ENCODE measurements at regions not wholly inside any gene's neighbourhood (a gene's known extent, or its start where the extent isn't known, plus 50 kb on each side); places are given as distances from the start of the nearest gene placed in this dataset.

GRCh38 chr2:226508683-226509082 lies 290.9 kb downstream of the IRS1 start:
- no peaks in the 10 kb centered on the region for H3K27me3 Mint-ChIP-seq
- DNase-seq (no peak), ATAC-seq (replicated peaks) (no peak)
- no peak overlapping the region for H3K4me3 Mint-ChIP-seq
- no peaks in the 10 kb centered on the region for H3K4me1 Mint-ChIP-seq (ENCODE audit: low read depth in 2 of 2)
- H3K9me3 Mint-ChIP-seq, result no peaks in the 10 kb centered on the region
- H3K36me3 Mint-ChIP-seq (ENCODE audit: insufficient read depth), result no peaks in the 10 kb centered on the region
- H3K27ac Mint-ChIP-seq, result no peak overlapping the region

DNA sequence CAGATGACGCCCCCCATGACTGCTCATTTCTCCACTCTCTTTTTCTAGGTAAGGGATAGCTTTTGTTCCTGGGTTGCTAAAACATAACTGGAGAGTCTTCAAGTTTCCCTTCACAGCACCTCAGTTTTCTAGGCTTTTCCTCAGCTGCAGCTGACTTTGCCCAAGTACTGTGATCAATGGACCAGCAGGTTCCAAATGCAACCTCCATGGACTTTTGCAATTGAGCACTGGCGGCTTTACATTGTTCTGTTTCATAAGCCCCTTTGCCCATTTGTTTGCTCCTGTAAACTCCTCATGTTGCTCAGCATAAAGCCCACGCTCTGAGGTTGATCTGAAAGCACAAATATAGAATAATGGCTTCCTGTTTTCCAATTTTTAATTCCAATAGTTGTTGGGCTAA lies 291.6 kb downstream of the IRS1 start:
- ATAC-seq (replicated peaks) (no peak), DNase-seq (no peak)
- H3K27ac Mint-ChIP-seq, result no peak overlapping the region
- H3K9me3 Mint-ChIP-seq, result no peaks in the 10 kb centered on the region
- no peaks in the 10 kb centered on the region for H3K36me3 Mint-ChIP-seq (ENCODE audit: insufficient read depth)
- H3K27me3 Mint-ChIP-seq, result no peaks in the 10 kb centered on the region
- no peak overlapping the region for H3K4me3 Mint-ChIP-seq
- no peaks in the 10 kb centered on the region for H3K4me1 Mint-ChIP-seq (ENCODE audit: low read depth in 2 of 2)

DNA sequence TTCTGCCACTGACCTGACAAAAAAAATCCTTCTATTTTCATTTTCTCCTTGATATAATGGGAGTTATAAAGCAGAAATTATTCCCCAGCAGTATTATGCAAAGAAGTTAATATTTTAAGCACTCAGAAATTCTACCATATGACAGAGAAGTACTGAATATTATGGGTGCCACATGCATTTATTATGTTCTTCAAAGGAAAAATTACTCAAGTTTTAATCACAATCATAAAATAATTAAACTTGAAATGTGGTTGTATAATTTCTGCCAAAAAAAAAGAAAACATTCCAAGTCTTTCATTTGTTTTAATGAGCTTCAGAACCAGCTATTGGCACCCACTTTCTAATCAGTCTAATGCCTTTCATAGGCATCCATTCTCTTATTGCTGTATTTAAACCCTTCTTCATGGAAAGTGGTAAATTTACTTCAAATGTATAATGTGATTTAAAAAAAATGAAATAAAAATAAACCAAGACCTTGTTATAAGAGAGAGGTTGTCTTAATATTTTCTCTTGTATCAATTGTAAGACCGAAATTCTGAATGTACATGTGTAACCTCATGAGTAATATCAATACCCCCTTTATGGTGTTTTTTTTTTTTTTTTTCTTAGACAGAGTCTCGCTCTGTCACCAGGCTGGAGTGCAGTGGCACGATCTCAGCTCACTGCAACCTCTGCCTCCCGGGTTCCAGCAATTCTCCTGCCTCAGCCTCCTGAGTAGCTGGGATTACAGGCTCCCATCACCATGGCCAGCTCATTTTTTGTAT lies 302.3 kb downstream of the IRS1 start:
- Mint-ChIP-seq H3K4me3 (no peak overlapping the region), H3K4me1 (ENCODE audit: low read depth in 2 of 2) (no peaks in the 10 kb centered on the region), H3K36me3 (ENCODE audit: insufficient read depth) (no peaks in the 10 kb centered on the region), H3K9me3 (no peaks in the 10 kb centered on the region), H3K27me3 (peaks cover 11 to 23% of the 10 kb centered on the region in 2 donors), H3K27ac (no peak overlapping the region)
- ATAC-seq (replicated peaks) (no peak), DNase-seq (no peak)

- Mint-ChIP-seq H3K9me3 (no peaks in the 10 kb centered on the region), H3K4me1 (ENCODE audit: low read depth in 2 of 2) (no peaks in the 10 kb centered on the region), H3K36me3 (ENCODE audit: insufficient read depth) (no peaks in the 10 kb centered on the region), H3K27ac (no peak overlapping the region), H3K27me3 (peaks cover 11 to 23% of the 10 kb centered on the region in 2 donors), H3K4me3 (no peak overlapping the region)
- DNase-seq (no peak), ATAC-seq (replicated peaks) (no peak)
Measured at GRCh38 chr2:226496273-226496550, 303.4 kb downstream of the IRS1 start.

DNA sequence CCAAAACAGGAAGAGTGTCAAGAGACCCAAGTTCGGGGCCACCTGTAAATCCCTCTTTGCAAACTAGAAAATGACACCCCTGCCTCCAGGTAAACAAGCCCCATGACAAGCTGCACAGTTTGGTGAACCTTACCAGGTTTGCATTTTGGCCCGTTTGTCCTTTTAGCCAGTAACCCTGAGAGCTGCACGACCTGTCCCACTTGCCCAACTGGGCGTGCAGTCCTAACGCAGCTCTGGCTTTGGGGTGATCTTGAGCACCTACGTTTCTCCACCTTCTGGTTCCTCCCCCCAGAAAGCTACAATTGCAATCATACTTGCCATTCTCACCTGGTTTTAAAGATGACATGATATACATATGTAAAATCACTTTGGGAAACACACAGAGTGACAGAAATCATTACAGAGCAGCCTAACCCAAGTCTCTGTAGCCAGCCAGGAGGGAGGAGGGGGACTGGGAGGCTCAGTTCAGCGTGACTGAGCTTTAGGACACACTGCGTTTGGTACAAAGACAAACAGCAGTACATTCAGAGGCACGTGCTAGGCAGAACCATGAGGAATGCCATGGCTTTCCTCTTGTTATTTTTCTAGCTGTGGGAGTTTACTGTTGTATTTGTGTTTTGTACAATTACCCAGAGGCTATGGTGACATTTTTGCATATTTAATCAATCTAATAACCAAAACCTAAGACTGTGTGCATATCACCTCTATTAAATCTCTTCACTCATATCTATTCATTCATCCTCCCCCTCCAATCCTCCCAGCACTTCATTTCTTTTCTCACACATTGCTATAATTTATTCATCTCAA lies 304.0 kb downstream of the IRS1 start:
- Mint-ChIP-seq H3K27ac (no peak overlapping the region), H3K36me3 (ENCODE audit: insufficient read depth) (no peaks in the 10 kb centered on the region), H3K9me3 (no peaks in the 10 kb centered on the region), H3K4me3 (no peak overlapping the region), H3K4me1 (ENCODE audit: low read depth in 2 of 2) (no peaks in the 10 kb centered on the region), H3K27me3 (peaks cover 11 to 21% of the 10 kb centered on the region in 2 donors)
- DNase-seq, result no peak
- no peak for ATAC-seq (replicated peaks)

DNA sequence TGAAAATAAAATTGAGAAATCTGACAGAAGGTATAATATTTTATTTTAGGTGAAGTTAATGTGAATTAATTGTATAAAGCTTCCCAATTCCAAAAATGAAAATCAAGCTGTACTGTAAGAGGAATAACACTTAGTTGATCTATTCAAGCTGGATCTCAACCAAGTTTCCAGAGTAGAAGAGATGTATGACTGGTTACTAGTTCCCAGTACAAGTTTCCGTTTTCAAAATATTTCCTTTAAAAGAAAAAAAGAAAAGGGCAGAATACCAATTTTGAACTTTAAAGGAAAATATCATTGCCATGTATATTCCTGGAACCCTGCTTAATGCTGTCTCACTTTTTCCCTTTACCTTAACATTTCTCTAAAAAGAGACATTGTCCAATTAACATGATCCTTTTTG lies 308.5 kb downstream of the IRS1 start:
- ATAC-seq (replicated peaks), result no peak
- no peak overlapping the region for H3K27ac Mint-ChIP-seq
- H3K27me3 Mint-ChIP-seq, result peaks cover 0 to 16% of the 10 kb centered on the region in 2 donors
- no peaks in the 10 kb centered on the region for H3K36me3 Mint-ChIP-seq (ENCODE audit: insufficient read depth)
- no peak for DNase-seq
- no peak overlapping the region for H3K4me3 Mint-ChIP-seq
- peaks cover 0 to 3% of the 10 kb centered on the region in 2 donors for H3K4me1 Mint-ChIP-seq (ENCODE audit: low read depth in 2 of 2)
- no peaks in the 10 kb centered on the region for H3K9me3 Mint-ChIP-seq

DNA sequence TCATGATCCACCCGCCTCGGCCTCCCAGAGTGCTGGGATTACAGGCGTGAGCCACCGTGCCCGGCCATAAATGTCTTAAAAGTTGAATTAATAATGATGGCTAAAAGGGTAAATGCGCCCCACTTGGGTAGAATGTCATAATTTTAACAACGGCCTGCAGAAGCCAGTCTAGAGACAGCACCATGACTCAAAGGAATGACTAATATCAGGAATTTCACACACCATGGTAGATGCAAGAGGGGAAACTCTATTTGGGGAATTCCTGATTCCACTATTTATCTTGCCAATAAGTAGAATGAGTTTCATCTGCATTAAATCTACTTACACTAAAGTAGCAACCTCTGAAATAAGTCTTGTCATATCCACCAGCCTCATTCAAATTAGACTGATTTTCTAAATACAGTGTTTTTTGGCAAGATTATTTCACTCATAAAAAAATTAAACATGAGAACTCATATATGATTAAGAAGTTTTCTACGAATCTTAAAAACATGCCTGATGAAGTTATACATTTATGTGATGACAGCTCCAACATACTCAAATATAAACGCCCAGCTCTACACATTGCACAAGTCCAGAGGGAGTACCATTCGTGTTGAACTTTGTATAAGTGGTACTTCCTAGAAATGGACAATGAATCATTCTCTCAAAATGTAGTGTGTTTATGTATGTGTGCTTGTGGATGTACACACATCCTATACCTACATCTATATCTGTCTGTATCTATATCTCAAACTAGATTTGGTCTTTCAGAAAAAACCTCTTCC lies 309.7 kb downstream of the IRS1 start:
- ATAC-seq (replicated peaks), result no peak
- Mint-ChIP-seq H3K27ac (no peak overlapping the region), H3K9me3 (no peaks in the 10 kb centered on the region)

GRCh38 chr2:226488034-226488433 lies 311.6 kb downstream of the IRS1 start:
- H3K27me3 Mint-ChIP-seq, result peaks cover 10 to 37% of the 10 kb centered on the region in 2 donors
- H3K4me1 Mint-ChIP-seq (ENCODE audit: low read depth in 2 of 2), result peaks cover 0 to 3% of the 10 kb centered on the region in 2 donors
- no peak overlapping the region for H3K4me3 Mint-ChIP-seq
- H3K36me3 Mint-ChIP-seq (ENCODE audit: insufficient read depth), result no peaks in the 10 kb centered on the region
- no peak for ATAC-seq (replicated peaks)
- H3K27ac Mint-ChIP-seq, result no peak overlapping the region
- H3K9me3 Mint-ChIP-seq, result no peaks in the 10 kb centered on the region
- DNase-seq, result no peak

More for the DNA sequence above, 309.7 kb downstream of the IRS1 start:
- Mint-ChIP-seq H3K36me3 (ENCODE audit: insufficient read depth) (no peaks in the 10 kb centered on the region), H3K4me3 (no peak overlapping the region), H3K27me3 (peaks cover 0 to 17% of the 10 kb centered on the region in 2 donors), H3K4me1 (ENCODE audit: low read depth in 2 of 2) (peaks cover 0 to 3% of the 10 kb centered on the region in 2 donors)
- no peak for DNase-seq

GRCh38 chr2:226487573-226487972 lies 312.0 kb downstream of the IRS1 start:
- ATAC-seq (replicated peaks), result no peak
- no peaks in the 10 kb centered on the region for H3K9me3 Mint-ChIP-seq
- peaks cover 10 to 38% of the 10 kb centered on the region in 2 donors for H3K27me3 Mint-ChIP-seq
- no peak for DNase-seq
- H3K36me3 Mint-ChIP-seq (ENCODE audit: insufficient read depth), result no peaks in the 10 kb centered on the region
- H3K4me3 Mint-ChIP-seq, result no peak overlapping the region
- H3K27ac Mint-ChIP-seq, result no peak overlapping the region
- peaks cover 0 to 3% of the 10 kb centered on the region in 2 donors for H3K4me1 Mint-ChIP-seq (ENCODE audit: low read depth in 2 of 2)

DNA sequence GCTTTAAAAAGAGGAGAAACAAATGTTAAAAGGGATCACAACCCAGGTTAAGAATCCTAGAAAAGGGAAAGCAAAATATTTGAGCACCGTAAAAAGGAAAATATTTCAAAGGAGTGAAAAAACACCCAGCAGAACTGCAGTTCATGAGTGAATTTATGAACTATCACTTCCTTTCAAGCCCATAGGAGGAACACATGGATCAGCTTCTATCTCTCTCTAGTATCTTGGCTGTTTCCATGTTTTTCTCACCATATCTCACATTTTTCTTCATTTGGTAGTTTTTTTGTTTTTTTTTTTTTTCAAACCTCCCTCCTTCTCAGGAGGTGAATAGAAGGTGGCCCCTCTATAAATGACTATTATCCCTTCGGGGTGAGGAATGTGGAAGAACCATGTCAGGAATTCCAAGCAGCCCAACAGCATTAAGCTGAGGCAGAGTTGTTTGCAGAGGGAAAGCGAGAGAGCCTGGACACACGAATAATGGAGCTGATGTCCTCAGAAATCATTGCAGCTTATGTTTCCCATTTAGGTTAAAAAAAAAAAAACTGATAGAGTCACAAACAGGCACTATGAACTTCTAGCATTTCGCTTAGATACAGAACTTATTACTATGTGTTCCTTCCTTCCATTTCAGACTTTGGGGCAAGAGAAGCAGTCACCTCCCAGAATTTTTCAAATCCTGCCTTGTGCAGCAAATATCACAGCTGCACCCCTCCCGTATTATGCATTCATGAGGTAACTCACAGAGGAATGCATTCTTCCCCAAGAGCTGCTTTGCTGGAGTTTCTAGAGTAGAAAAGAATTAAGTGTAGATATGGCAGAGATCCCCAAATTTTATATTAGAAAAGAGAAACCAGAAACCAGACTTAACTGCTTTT lies 315.6 kb downstream of the IRS1 start:
- no peak for ATAC-seq (replicated peaks)
- DNase-seq, result no peak
- H3K9me3 Mint-ChIP-seq, result no peaks in the 10 kb centered on the region
- H3K36me3 Mint-ChIP-seq (ENCODE audit: insufficient read depth), result no peaks in the 10 kb centered on the region
- no peak overlapping the region for H3K4me3 Mint-ChIP-seq
- peaks cover 10 to 30% of the 10 kb centered on the region in 2 donors for H3K27me3 Mint-ChIP-seq
- H3K4me1 Mint-ChIP-seq (ENCODE audit: low read depth in 2 of 2), result peaks cover 0 to 3% of the 10 kb centered on the region in 2 donors
- H3K27ac Mint-ChIP-seq, result no peak overlapping the region

DNA sequence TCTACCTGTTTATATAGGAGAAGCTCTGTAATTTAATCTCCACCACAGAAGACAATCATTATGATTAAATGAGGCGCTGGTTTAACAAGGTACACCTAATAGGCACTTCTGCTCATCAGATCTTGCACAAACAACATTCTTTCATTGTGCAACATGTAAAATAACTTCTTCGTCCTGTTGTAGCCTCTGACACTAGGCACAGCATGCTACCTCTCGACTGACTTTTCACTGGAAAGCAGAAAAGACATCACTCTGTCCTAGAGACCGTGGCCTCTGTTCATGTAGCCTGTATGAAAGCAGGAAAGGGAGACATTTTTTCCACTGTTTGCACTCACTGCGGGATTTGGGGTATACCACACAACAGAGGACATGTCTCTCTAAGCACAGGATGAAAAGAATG lies 316.5 kb downstream of the IRS1 start:
- peaks cover 0 to 3% of the 10 kb centered on the region in 2 donors for H3K4me1 Mint-ChIP-seq (ENCODE audit: low read depth in 2 of 2)
- no peak overlapping the region for H3K27ac Mint-ChIP-seq
- DNase-seq, result no peak
- H3K9me3 Mint-ChIP-seq, result no peaks in the 10 kb centered on the region
- H3K36me3 Mint-ChIP-seq (ENCODE audit: insufficient read depth), result peaks cover 5% of the 10 kb centered on the region
- H3K27me3 Mint-ChIP-seq, result peaks cover 10 to 33% of the 10 kb centered on the region in 2 donors
- H3K4me3 Mint-ChIP-seq, result no peak overlapping the region
- ATAC-seq (replicated peaks), result no peak

GRCh38 chr2:226478109-226478809 lies 321.4 kb downstream of the IRS1 start:
- Mint-ChIP-seq H3K36me3 (ENCODE audit: insufficient read depth) (peaks cover 5% of the 10 kb centered on the region), H3K27ac (no peak overlapping the region), H3K9me3 (peaks cover 0 to 4% of the 10 kb centered on the region in 2 donors), H3K4me3 (no peak overlapping the region), H3K27me3 (peaks cover 0 to 16% of the 10 kb centered on the region in 2 donors), H3K4me1 (ENCODE audit: low read depth in 2 of 2) (no peaks in the 10 kb centered on the region)
- DNase-seq, result no peak
- no peak for ATAC-seq (replicated peaks)

All from effector memory CD8-positive, alpha-beta T cell (primary cell).